ENCODE measurements at regions not wholly inside any gene's neighbourhood (a gene's known extent, or its start where the extent isn't known, plus 50 kb on each side); places are given as distances from the start of the nearest gene placed in this dataset.
A peak's percentile ranks its signal among the peaks of the same experiment; 100 is the strongest.

- in situ Hi-C loops (cut with MboI; ENCODE audit: low sequenced_read_pairs in 4 of 4) (no loop called here), intact Hi-C loops (cut with DNase I; ENCODE audit: low total_unique reads) (no loop called here)
- Histone ChIP-seq H3K9me3 (no peaks in the 10 kb centered on the region), H3K36me3 (no peaks in the 10 kb centered on the region), H3K4me3 (no peak overlapping the region), H3K4me1 (peaks cover 26% of the 10 kb centered on the region in 2 donors), H3K27me3 (no peaks in the 10 kb centered on the region), H3K27ac (peak overlapping the region; percentile 56 to 74 (median 56))
- no peak for DNase-seq
- no peak for TF ChIP-seq POLR2A (IDR thresholded peaks at IDR 0.05)
- no peak for TF ChIP-seq CTCF (IDR thresholded peaks at IDR 0.05 in 4 of 5, conservative IDR thresholded peaks at IDR 0.05 in 1 of 5)
- ATAC-seq, result no peak
Measured at GRCh38 chr16:85348911-85349334, 236.7 kb upstream of the CIBAR2 start.

GRCh38 chr16:85349365-85350145, 237.3 kb upstream of the CIBAR2 start:
- peak; percentile 37 to 52 for ATAC-seq
- H3K4me1 ChIP-seq, result peaks cover 26% of the 10 kb centered on the region in 2 donors
- H3K4me3 ChIP-seq, result no peak overlapping the region
- H3K27ac ChIP-seq, result peak overlapping the region; percentile 56 to 74 (median 56)
- no peaks in the 10 kb centered on the region for H3K36me3 ChIP-seq
- TF ChIP-seq CTCF (IDR thresholded peaks at IDR 0.05 in 4 of 5, conservative IDR thresholded peaks at IDR 0.05 in 1 of 5) (no peak), POLR2A (IDR thresholded peaks at IDR 0.05) (no peak)
- in situ Hi-C loops (cut with MboI; ENCODE audit: low sequenced_read_pairs in 4 of 4) (no loop called here), intact Hi-C loops (cut with DNase I; ENCODE audit: low total_unique reads) (loop anchor here (5.0 kb wide), 1 partner anchor 72 kb away; no protein-coding TSS in a partner anchor)
- peak; percentile 33 to 63 for DNase-seq
- H3K27me3 ChIP-seq, result no peaks in the 10 kb centered on the region
- H3K9me3 ChIP-seq, result no peaks in the 10 kb centered on the region

DNA sequence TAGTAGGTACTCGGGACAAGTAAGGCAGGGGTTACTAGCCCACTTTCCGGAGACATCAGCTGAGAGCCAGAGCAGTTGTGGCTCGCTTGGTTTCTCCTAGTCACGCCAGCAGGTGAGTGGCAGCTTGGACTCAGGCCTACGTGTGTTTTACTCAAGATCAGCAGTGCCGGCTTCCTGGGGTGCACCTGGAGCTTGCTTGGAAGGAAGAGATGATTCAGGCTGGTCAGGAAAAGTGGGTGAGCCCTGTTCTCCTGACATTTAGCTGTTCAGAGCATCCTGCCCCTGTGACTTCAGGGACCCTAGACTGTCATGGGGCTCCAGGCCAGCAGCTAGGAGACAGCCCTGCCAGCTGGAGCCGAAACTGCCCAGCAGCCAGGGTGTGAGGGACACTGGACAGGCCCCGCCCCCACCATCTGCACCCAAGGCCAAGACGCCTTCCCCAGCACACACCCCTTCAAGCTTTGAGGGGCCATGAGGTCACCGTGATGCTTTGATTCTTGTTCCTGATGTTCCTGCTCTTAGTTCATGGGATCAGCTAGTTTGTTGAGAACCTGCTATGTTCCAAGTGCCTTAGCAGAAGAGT, 238.0 kb upstream of the CIBAR2 start:
- ATAC-seq (peak in 1 of 2 donors; percentile 4), DNase-seq (no peak)
- in situ Hi-C loops (cut with MboI; ENCODE audit: low sequenced_read_pairs in 4 of 4) (no loop called here), intact Hi-C loops (cut with DNase I; ENCODE audit: low total_unique reads) (loop anchor here (5.0 kb wide), 1 partner anchor 73 kb away; no protein-coding TSS in a partner anchor)
- Histone ChIP-seq H3K4me3 (no peak overlapping the region), H3K27me3 (no peaks in the 10 kb centered on the region), H3K9me3 (no peaks in the 10 kb centered on the region), H3K36me3 (no peaks in the 10 kb centered on the region), H3K27ac (peak overlapping the region; percentile 56 to 74 (median 56)), H3K4me1 (peaks cover 26% of the 10 kb centered on the region in 2 donors)
- TF ChIP-seq CTCF (IDR thresholded peaks at IDR 0.05 in 4 of 5, conservative IDR thresholded peaks at IDR 0.05 in 1 of 5) (no peak), POLR2A (IDR thresholded peaks at IDR 0.05) (no peak)

DNA sequence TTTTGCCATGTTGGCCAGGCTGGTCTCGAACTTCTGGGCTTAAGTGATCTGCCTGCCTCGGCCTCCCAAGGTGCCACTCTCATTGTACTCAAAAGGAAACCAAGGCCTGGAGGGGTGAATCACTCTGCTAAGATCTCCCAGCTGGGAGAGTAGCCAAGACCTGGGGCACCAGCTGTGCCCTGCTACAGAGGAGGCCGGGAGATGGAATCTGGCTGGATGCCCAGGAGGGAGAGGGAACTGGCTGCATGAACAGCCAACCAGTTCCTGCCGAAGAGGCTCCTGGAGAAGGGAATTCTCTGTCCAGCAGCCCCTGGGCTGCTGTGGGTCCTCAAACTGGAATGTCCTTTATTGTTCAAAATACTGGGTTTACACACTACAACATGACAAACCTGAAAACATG, 238.7 kb upstream of the CIBAR2 start:
- peak overlapping the region; percentile 56 to 74 (median 56) for H3K27ac ChIP-seq
- H3K4me1 ChIP-seq, result peaks cover 26% of the 10 kb centered on the region in 2 donors
- in situ Hi-C loops (cut with MboI; ENCODE audit: low sequenced_read_pairs in 4 of 4), result no loop called here

More for the DNA sequence above, 238.7 kb upstream of the CIBAR2 start:
- DNase-seq (peak; percentile 97), ATAC-seq (peak; percentile 96)
- intact Hi-C loops (cut with DNase I; ENCODE audit: low total_unique reads), result loop anchor here (5.0 kb wide), 1 partner anchor 74 kb away; no protein-coding TSS in a partner anchor
- no peaks in the 10 kb centered on the region for H3K36me3 ChIP-seq
- H3K27me3 ChIP-seq, result no peaks in the 10 kb centered on the region
- TF ChIP-seq POLR2A (IDR thresholded peaks at IDR 0.05), result no peak
- no peak for TF ChIP-seq CTCF (IDR thresholded peaks at IDR 0.05 in 4 of 5, conservative IDR thresholded peaks at IDR 0.05 in 1 of 5)
- H3K4me3 ChIP-seq, result no peak overlapping the region
- no peaks in the 10 kb centered on the region for H3K9me3 ChIP-seq
